ENCODE measurements at regions not wholly inside any gene's neighbourhood (a gene's known extent, or its start where the extent isn't known, plus 50 kb on each side); places are given as distances from the start of the nearest gene placed in this dataset.

DNA sequence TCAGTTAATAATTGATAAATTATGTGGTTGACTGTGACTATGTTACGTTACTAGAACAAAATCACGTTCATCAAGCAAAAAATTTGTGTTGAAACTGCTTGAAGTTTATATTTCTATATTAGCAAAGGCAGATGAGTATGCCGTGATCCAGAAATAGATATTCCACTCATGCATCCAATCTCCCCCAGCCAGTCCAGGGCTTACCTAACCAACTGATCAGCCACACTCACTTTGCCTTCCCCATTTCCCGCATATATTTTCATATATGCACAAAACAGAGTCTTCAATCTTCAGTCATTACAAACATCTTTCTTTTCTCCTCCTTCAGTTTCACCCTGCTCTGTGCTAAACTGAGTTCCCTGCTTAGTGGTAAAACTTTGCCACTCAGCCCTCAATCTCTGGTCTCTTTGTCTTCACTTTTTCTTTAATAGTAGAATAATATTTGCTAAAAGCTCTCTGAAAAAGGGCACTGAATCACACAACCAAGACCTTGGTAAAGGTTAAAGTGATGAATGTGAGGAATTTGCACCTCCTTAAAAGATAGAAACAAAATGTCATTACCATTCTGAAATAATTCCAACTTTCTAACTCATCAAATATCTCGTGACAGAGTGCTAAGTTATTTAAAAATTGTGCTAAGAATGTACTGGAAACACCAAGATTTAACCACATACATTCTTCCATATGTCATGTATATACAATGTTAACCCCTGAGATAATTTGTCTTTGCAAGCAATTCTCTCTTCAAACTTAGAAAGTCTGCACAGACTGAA is 893.2 kb upstream of the CRIM1 start:
- TF ChIP-seq, protein P1, sequence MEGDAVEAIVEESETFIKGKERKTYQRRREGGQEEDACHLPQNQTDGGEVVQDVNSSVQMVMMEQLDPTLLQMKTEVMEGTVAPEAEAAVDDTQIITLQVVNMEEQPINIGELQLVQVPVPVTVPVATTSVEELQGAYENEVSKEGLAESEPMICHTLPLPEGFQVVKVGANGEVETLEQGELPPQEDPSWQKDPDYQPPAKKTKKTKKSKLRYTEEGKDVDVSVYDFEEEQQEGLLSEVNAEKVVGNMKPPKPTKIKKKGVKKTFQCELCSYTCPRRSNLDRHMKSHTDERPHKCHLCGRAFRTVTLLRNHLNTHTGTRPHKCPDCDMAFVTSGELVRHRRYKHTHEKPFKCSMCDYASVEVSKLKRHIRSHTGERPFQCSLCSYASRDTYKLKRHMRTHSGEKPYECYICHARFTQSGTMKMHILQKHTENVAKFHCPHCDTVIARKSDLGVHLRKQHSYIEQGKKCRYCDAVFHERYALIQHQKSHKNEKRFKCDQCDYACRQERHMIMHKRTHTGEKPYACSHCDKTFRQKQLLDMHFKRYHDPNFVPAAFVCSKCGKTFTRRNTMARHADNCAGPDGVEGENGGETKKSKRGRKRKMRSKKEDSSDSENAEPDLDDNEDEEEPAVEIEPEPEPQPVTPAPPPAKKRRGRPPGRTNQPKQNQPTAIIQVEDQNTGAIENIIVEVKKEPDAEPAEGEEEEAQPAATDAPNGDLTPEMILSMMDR (IDR thresholded peaks at IDR 0.05) = no peak

GRCh38 chr2:35461406-35461805 is 894.2 kb upstream of the CRIM1 start:
- Mint-ChIP-seq H3K27ac (no peak overlapping the region), H3K4me1 (no peaks in the 10 kb centered on the region), H3K9me3 (peaks cover 0 to 7% (median 1%) of the 10 kb centered on the region in 7 donors), H3K27me3 (ENCODE audit: low read depth in 3 of 3) (no peaks in the 10 kb centered on the region), H3K4me3 (no peak overlapping the region), H3K36me3 (no peaks in the 10 kb centered on the region)
- Histone ChIP-seq H3K4me1 (ENCODE audit: control insufficient read depth in 1 of 2, insufficient read depth in 2 of 2, low read length in 2 of 2) (no peaks in the 10 kb centered on the region), H3K9ac (ENCODE audit: insufficient read depth, low read length, poor library complexity, severe bottlenecking) (no peak overlapping the region), H3K79me2 (ENCODE audit: insufficient read depth, low read length) (no peaks in the 10 kb centered on the region), H3K4me3 (replicated peaks in 1 of 3; ENCODE audit: low read depth in 2 of 3, low read length in 3 of 3) (no peak overlapping the region), H3K9me3 (replicated peaks in 1 of 2; ENCODE audit: control insufficient read depth in 1 of 2, insufficient read depth in 1 of 2, low read length in 2 of 2) (no peaks in the 10 kb centered on the region), H3K36me3 (replicated peaks in 1 of 2; ENCODE audit: control insufficient read depth in 1 of 2, insufficient read depth in 2 of 2, low read length in 2 of 2) (no peaks in the 10 kb centered on the region), H3K4me2 (replicated peaks; ENCODE audit: extremely low read depth, low read length, poor library complexity, severe bottlenecking) (no peak overlapping the region), H2AFZ (ENCODE audit: insufficient read depth, low read depth, low read length, poor library complexity, severe bottlenecking) (no peak overlapping the region), H3K27ac (ENCODE audit: low read depth in 1 of 2, low read length in 2 of 2) (no peak overlapping the region), H4K20me1 (ENCODE audit: insufficient read depth, low read length) (no peaks in the 10 kb centered on the region), H3K27me3 (ENCODE audit: control insufficient read depth in 2 of 2, insufficient read depth in 2 of 2, low read length in 2 of 2) (no peaks in the 10 kb centered on the region)
- DNase-seq = no peak
- intact Hi-C loops (cut with micrococcal nuclease) = no loop called here
- TF ChIP-seq, protein P1 (IDR thresholded peaks at IDR 0.05) = no peak

More for the DNA sequence above, 893.2 kb upstream of the CRIM1 start:
- H3K4me1 Mint-ChIP-seq = no peaks in the 10 kb centered on the region
- no peaks in the 10 kb centered on the region for H3K36me3 Mint-ChIP-seq
- no peaks in the 10 kb centered on the region for H3K79me2 ChIP-seq (ENCODE audit: insufficient read depth, low read length)
- WGBS (ENCODE audit: insufficient coverage) = 100% methylated on average over 2 of the region's 5 CpGs
- no peak overlapping the region for H2AFZ ChIP-seq (ENCODE audit: insufficient read depth, low read depth, low read length, poor library complexity, severe bottlenecking)
- no peak overlapping the region for H3K4me2 ChIP-seq (replicated peaks; ENCODE audit: extremely low read depth, low read length, poor library complexity, severe bottlenecking)
- H3K9me3 Mint-ChIP-seq = peaks cover 0 to 7% (median 1%) of the 10 kb centered on the region in 7 donors
- no peaks in the 10 kb centered on the region for H3K27me3 Mint-ChIP-seq (ENCODE audit: low read depth in 3 of 3)
- DNase-seq = no peak
- no peaks in the 10 kb centered on the region for H3K9me3 ChIP-seq (replicated peaks in 1 of 2; ENCODE audit: control insufficient read depth in 1 of 2, insufficient read depth in 1 of 2, low read length in 2 of 2)
- H3K4me3 Mint-ChIP-seq = no peak overlapping the region
- H4K20me1 ChIP-seq (ENCODE audit: insufficient read depth, low read length) = no peaks in the 10 kb centered on the region
- H3K27ac Mint-ChIP-seq = no peak overlapping the region
- intact Hi-C loops (cut with micrococcal nuclease) = no loop called here
- no peaks in the 10 kb centered on the region for H3K36me3 ChIP-seq (replicated peaks in 1 of 2; ENCODE audit: control insufficient read depth in 1 of 2, insufficient read depth in 2 of 2, low read length in 2 of 2)
- H3K27me3 ChIP-seq (ENCODE audit: control insufficient read depth in 2 of 2, insufficient read depth in 2 of 2, low read length in 2 of 2) = no peaks in the 10 kb centered on the region
- H3K27ac ChIP-seq (ENCODE audit: low read depth in 1 of 2, low read length in 2 of 2) = no peak overlapping the region
- no peak overlapping the region for H3K9ac ChIP-seq (ENCODE audit: insufficient read depth, low read length, poor library complexity, severe bottlenecking)
- H3K4me3 ChIP-seq (replicated peaks in 1 of 3; ENCODE audit: low read depth in 2 of 3, low read length in 3 of 3) = no peak overlapping the region
- no peaks in the 10 kb centered on the region for H3K4me1 ChIP-seq (ENCODE audit: control insufficient read depth in 1 of 2, insufficient read depth in 2 of 2, low read length in 2 of 2)

Measured in CD14-positive monocyte (primary cell).